H4 (cell line): ENCODE measurements at regions not wholly inside any gene's neighbourhood (a gene's known extent, or its start where the extent isn't known, plus 50 kb on each side); places are given as distances from the start of the nearest gene placed in this dataset.
"Not testable (repeated sequence)": the region's sequence is repeated elsewhere in the genome, so short reads cannot be mapped to it uniquely, and the experiment has no call there.

ENCODE experiments used
- DNase-seq: peaks from one replicate; pipeline ENCODE4 v3.0.0-alpha.2; 2015; ENCODE audit warnings: low spot score

GRCh38 chr19:28632371-28633080 is 580.4 kb downstream of the UQCRFS1 start:
- DNase-seq: no peak

GRCh38 chr19:28631961-28632360 is 581.0 kb downstream of the UQCRFS1 start:
- DNase-seq: no peak

- DNase-seq: no peak
Measured at GRCh38 chr19:28627669-28628068, 585.3 kb downstream of the UQCRFS1 start.

GRCh38 chr19:28626407-28626806 is 586.5 kb downstream of the UQCRFS1 start:
- not testable (repeated sequence) for DNase-seq

GRCh38 chr19:28619816-28620429 is 593.0 kb downstream of the UQCRFS1 start:
- no peak for DNase-seq

- DNase-seq: no peak
Measured at GRCh38 chr19:28618504-28618903, 594.4 kb downstream of the UQCRFS1 start.

- no peak for DNase-seq
Measured at GRCh38 chr19:28615966-28616365, 597.0 kb downstream of the UQCRFS1 start.

- no peak for DNase-seq
Measured at GRCh38 chr19:28615546-28615916, 597.4 kb downstream of the UQCRFS1 start.

- no peak for DNase-seq
Measured at GRCh38 chr19:28614634-28615545, 598.1 kb downstream of the UQCRFS1 start.

- DNase-seq: no peak
Measured at GRCh38 chr19:28612275-28612769, 600.6 kb downstream of the UQCRFS1 start.

- not testable (repeated sequence) for DNase-seq
Measured at GRCh38 chr19:28611227-28611914, 601.6 kb downstream of the UQCRFS1 start.

GRCh38 chr19:28610731-28611130 is 602.2 kb downstream of the UQCRFS1 start:
- DNase-seq: no peak

- no peak for DNase-seq
Measured at GRCh38 chr19:28609944-28610343, 603.0 kb downstream of the UQCRFS1 start.

GRCh38 chr19:28609091-28609755 is 603.7 kb downstream of the UQCRFS1 start:
- no peak for DNase-seq

- DNase-seq: no peak
Measured at GRCh38 chr19:28608292-28608691, 604.7 kb downstream of the UQCRFS1 start.

GRCh38 chr19:28607066-28607583 is 605.8 kb downstream of the UQCRFS1 start:
- DNase-seq: no peak

GRCh38 chr19:28606269-28607032 is 606.5 kb downstream of the UQCRFS1 start:
- DNase-seq: no peak

- DNase-seq: no peak
Measured at GRCh38 chr19:28605501-28606268, 607.3 kb downstream of the UQCRFS1 start.

- DNase-seq: no peak
Measured at GRCh38 chr19:28603453-28603852, 609.5 kb downstream of the UQCRFS1 start.
